A673 (cell line): ENCODE measurements at regions not wholly inside any gene's neighbourhood (a gene's known extent, or its start where the extent isn't known, plus 50 kb on each side); places are given as distances from the start of the nearest gene placed in this dataset.

Experiments
- CTCF ChIP-seq: fragments of 300-800, 200-600 bp; sonication (generic); conservative IDR thresholded peaks from 2 replicates; pipeline ENCODE4 v1.5.1; 2017; ENCODE audit warnings: low read depth, mild to moderate bottlenecking, antibody characterized with exemption, low read length, moderate library complexity, mixed read lengths
- EZH2 ChIP-seq: fragments of 200-600 bp; sonication (generic); IDR thresholded peaks from 2 replicates; pipeline ENCODE4 v1.6.1; 2017; ENCODE audit warnings: borderline replicate concordance, low read depth, mild to moderate bottlenecking, mixed read lengths, antibody characterized with exemption, low read length; ENCODE audit not compliant: poor library complexity, severe bottlenecking

- TF ChIP-seq CTCF (no peak), EZH2 (no peak)
Measured at GRCh38 chr6:163804991-163805390, 390.5 kb downstream of the QKI start.
